Body of pancreas (tissue), 4 donors: ENCODE measurements at regions not wholly inside any gene's neighbourhood (a gene's known extent, or its start where the extent isn't known, plus 50 kb on each side); places are given as distances from the start of the nearest gene placed in this dataset.

ENCODE experiments used
- ATAC-seq: fragments of 150-250 bp; one replicate; pipeline ENCODE4 v1.9.1; 2016
- DNase-seq, 4 donors: peaks; one replicate each; pipeline ENCODE4 v3.0.0-alpha.2; 2019
- H3K27ac ChIP-seq, 4 donors: fragments of 200-600 bp; sonication (generic); 1 replicate in 3 of 4; 2 replicates in 1 of 4; pipeline versions ENCODE4 v1.5.1 to v1.6.1; 2016 to 2019; ENCODE audit warnings: mild to moderate bottlenecking in 1 of 4, mixed read lengths in 1 of 4, moderate library complexity in 1 of 4
- H3K27me3 ChIP-seq, 2 donors: fragments of 200-600 bp; sonication (generic); one replicate each; pipeline ENCODE4 v1.6.0; 2016; ENCODE audit warnings: mild to moderate bottlenecking in 1 of 2
- H3K36me3 ChIP-seq, 2 donors: fragments of 200-600 bp; sonication (generic); replicated peaks in 1 of 2; 2 replicates each; pipeline ENCODE4 v1.5.1; 2016; ENCODE audit warnings: low read depth in 2 of 2; ENCODE audit not compliant: insufficient read depth in 1 of 2
- H3K4me1 ChIP-seq: fragments of 200-600 bp; sonication (generic); one replicate; pipeline ENCODE4 v1.6.0; 2016
- H3K4me3 ChIP-seq, 2 donors: fragments of 200-600 bp; sonication (generic); 1 replicate in 1 of 2; 2 replicates in 1 of 2; pipeline ENCODE4 v1.5.1; 2016 to 2019
- H3K9me3 ChIP-seq, 3 donors: fragments of 200-600 bp; sonication (generic); 1 replicate in 2 of 3; 2 replicates in 1 of 3; pipeline ENCODE4 v1.5.1; 2016
- CTCF ChIP-seq, 7 experiments: fragments of 450-650 bp in 4 of 7; fragments of 200-600 bp in 3 of 7; sonication (generic) in 3 of 7; IDR thresholded peaks; one replicate each; pipeline ENCODE4 v1.5.1; 2016 to 2019; ENCODE audit warnings: antibody characterized with exemption in 7 of 7
- POLR2A ChIP-seq, 3 donors: fragments of 450-650 bp; IDR thresholded peaks; one replicate each; pipeline ENCODE4 v1.6.1; 2016; ENCODE audit warnings: antibody characterized with exemption in 3 of 3, mild to moderate bottlenecking in 2 of 3
- WGBS, 2 donors: methylation state at CpG; one replicate each; pipeline ENCODE4 v1.1.5; 2017; 5-methylcytosine and 5-hydroxymethylcytosine counted together
- intact Hi-C: fragments of 100-400 bp; cut with DNase I; formaldehyde crosslinking; loops from one replicate; pipeline ENCODE4 v1.15.1; 2023

GRCh38 chr3:72093270-72093991 is 308.5 kb upstream of the PROK2 start:
- Histone ChIP-seq H3K36me3 (no peaks in the 10 kb centered on the region), H3K4me1 (no peaks in the 10 kb centered on the region), H3K9me3 (no peaks in the 10 kb centered on the region), H3K27me3 (no peaks in the 10 kb centered on the region), H3K4me3 (no peak overlapping the region), H3K27ac (no peak overlapping the region)
- DNase-seq (no peak), ATAC-seq (no peak)
- 69 to 73% methylated on average over 10 of the region's 10 CpGs for WGBS, 2 donors
- TF ChIP-seq CTCF (IDR thresholded peaks at IDR 0.05): no peak
- TF ChIP-seq POLR2A (IDR thresholded peaks at IDR 0.05): no peak
- intact Hi-C loops: no loop called here

GRCh38 chr3:72092778-72093177 is 307.8 kb upstream of the PROK2 start:
- TF ChIP-seq CTCF (IDR thresholded peaks at IDR 0.05) (no peak), POLR2A (IDR thresholded peaks at IDR 0.05) (no peak)
- no peaks in the 10 kb centered on the region for H3K9me3 ChIP-seq
- H3K4me3 ChIP-seq: no peak overlapping the region
- no peak overlapping the region for H3K27ac ChIP-seq
- no peaks in the 10 kb centered on the region for H3K36me3 ChIP-seq
- WGBS, 2 donors: 83 to 86% methylated on average over 7 of the region's 7 CpGs
- intact Hi-C loops: no loop called here
- H3K27me3 ChIP-seq: no peaks in the 10 kb centered on the region
- no peaks in the 10 kb centered on the region for H3K4me1 ChIP-seq
- ATAC-seq: no peak
- DNase-seq: no peak

- Histone ChIP-seq H3K27ac (no peak overlapping the region), H3K9me3 (no peaks in the 10 kb centered on the region), H3K36me3 (no peaks in the 10 kb centered on the region), H3K27me3 (no peaks in the 10 kb centered on the region), H3K4me1 (no peaks in the 10 kb centered on the region), H3K4me3 (no peak overlapping the region)
- 93 to 95% methylated on average over 11 to 12 of the region's 12 CpGs for WGBS, 2 donors
- ATAC-seq: no peak
- no peak for TF ChIP-seq POLR2A (IDR thresholded peaks at IDR 0.05)
- no peak for TF ChIP-seq CTCF (IDR thresholded peaks at IDR 0.05)
- intact Hi-C loops: no loop called here
- DNase-seq: no peak
Measured at GRCh38 chr3:72088486-72089025, 303.6 kb upstream of the PROK2 start.

- Histone ChIP-seq H3K9me3 (no peaks in the 10 kb centered on the region), H3K36me3 (no peaks in the 10 kb centered on the region), H3K4me3 (no peak overlapping the region), H3K27ac (no peak overlapping the region), H3K4me1 (no peaks in the 10 kb centered on the region), H3K27me3 (no peaks in the 10 kb centered on the region)
- intact Hi-C loops: no loop called here
- DNase-seq: no peak
- WGBS, 2 donors: 85 to 96% methylated on average over 6 to 7 of the region's 10 CpGs
- no peak for TF ChIP-seq CTCF (IDR thresholded peaks at IDR 0.05)
- TF ChIP-seq POLR2A (IDR thresholded peaks at IDR 0.05): no peak
- ATAC-seq: no peak
Measured at GRCh38 chr3:72087420-72087819, 302.5 kb upstream of the PROK2 start.

- ATAC-seq: no peak
- H3K4me3 ChIP-seq: no peak overlapping the region
- no peaks in the 10 kb centered on the region for H3K27me3 ChIP-seq
- DNase-seq: no peak
- intact Hi-C loops: no loop called here
- WGBS, 2 donors: 77 to 90% methylated on average over 9 to 11 of the region's 11 CpGs
- TF ChIP-seq CTCF (IDR thresholded peaks at IDR 0.05): no peak
- H3K27ac ChIP-seq: no peak overlapping the region
- no peaks in the 10 kb centered on the region for H3K9me3 ChIP-seq
- no peaks in the 10 kb centered on the region for H3K4me1 ChIP-seq
- no peaks in the 10 kb centered on the region for H3K36me3 ChIP-seq
Measured at GRCh38 chr3:72086743-72087087, 301.8 kb upstream of the PROK2 start.
